GM12872 (cell line): ENCODE measurements at regions not wholly inside any gene's neighbourhood (a gene's known extent, or its start where the extent isn't known, plus 50 kb on each side); places are given as distances from the start of the nearest gene placed in this dataset.

ENCODE experiments used
- TF ChIP-seq, protein P1 (sequence below): IDR thresholded peaks from 3 replicates; pipeline ENCODE4 v1.5.1; 2011; ENCODE audit warnings: low read depth, mild to moderate bottlenecking, low read length, moderate library complexity; ENCODE audit not compliant: insufficient read depth

DNA sequence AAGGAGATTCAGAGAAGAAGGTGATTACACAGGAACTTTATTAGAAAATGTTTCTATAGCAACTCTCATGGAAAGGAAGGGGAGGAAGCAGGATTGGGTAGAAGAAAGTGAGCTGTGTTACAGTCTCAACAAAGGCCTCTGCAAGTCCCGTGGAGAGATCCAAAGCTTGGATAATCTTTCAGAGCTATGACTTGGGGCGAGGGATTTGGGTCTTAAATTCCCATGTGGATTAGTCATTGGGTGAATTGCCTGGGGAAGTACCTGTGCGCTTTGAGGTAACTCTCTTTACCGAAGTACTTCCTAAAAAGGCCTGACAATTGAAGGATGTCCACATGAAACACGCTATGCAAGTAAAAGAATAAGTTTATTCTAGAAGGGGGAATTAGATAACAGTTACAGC, 133.8 kb upstream of the ANKRD50 start:
- TF ChIP-seq, protein P1, sequence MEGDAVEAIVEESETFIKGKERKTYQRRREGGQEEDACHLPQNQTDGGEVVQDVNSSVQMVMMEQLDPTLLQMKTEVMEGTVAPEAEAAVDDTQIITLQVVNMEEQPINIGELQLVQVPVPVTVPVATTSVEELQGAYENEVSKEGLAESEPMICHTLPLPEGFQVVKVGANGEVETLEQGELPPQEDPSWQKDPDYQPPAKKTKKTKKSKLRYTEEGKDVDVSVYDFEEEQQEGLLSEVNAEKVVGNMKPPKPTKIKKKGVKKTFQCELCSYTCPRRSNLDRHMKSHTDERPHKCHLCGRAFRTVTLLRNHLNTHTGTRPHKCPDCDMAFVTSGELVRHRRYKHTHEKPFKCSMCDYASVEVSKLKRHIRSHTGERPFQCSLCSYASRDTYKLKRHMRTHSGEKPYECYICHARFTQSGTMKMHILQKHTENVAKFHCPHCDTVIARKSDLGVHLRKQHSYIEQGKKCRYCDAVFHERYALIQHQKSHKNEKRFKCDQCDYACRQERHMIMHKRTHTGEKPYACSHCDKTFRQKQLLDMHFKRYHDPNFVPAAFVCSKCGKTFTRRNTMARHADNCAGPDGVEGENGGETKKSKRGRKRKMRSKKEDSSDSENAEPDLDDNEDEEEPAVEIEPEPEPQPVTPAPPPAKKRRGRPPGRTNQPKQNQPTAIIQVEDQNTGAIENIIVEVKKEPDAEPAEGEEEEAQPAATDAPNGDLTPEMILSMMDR, result no peak

DNA sequence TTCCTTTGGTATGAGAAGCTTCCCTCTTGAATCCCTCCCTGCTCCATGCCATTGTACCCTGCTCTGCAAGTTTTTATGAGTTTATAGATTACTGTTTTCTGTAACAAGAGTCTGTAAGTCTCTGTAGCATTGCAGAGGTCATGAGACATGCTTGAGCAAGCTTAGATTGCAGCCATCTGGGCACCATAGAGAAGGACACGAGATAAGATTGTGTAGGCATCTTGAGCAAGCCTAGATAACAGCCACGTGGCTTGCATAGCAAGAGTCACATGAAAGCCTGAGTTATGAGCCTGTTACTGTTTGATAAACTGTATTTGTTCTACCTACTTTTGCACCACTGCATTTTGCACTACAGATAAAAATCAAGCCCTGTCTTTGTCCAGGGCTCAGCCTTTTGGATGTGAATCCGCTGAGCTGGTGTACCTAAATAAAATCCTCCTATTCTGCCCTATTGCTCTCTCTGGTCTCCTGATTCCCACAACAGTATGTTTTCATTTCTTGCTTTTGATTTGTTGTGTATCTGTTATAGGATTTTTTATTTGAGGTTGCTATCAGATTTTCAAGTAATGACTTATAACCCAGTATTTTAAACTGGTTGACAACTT, 127.4 kb upstream of the ANKRD50 start:
- TF ChIP-seq, protein P1, result no peak

DNA sequence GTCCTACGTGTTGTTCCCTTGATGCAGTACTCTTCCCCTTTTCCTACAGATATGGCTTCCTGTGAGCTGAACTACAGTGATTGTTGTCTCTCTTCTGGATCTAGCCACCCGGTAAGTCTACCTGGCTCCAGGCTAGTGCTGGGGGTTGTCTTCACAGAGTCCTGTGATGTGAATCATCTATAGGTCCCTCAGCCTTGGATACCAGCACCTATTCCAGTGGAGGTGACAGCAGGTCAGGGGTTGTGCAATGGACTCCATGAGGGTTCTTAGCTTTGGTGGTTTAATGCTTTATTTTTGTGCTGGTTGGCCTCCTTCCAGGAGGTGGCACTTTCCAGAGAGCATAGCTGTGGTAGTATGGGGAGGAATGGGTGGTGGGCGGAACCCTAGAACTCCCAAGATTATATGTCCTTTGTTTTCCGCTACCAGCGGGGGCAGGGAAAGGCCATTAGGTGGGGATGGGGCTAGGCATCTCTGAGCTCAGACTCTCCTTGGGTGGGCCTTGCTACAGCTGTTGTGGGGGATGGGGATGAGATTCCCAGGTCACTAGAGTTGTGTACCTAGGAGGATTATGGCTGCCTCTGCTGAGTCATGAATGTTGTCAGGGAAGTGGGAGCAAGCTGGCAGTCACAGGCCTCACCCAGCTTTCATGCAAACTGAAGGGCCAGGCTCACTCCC, 121.4 kb upstream of the ANKRD50 start:
- TF ChIP-seq, protein P1, result no peak

DNA sequence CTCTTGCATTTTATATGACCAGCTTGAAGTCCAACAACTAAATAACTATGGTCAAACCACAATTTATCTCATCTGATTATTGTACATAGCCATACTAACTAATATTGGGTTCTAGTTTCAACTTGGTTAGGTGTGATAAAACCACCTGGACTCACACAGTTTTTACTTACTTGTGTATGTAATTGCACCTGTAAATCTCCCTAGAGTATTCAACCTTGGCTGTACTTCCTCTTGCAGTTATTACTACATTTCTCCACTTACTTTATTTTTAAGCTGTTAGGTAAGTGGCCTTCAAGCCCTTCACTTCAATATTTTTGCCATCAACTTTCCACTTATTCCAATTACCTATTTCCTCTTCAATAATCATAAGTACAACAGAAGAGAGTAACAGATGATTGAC, 115.8 kb upstream of the ANKRD50 start:
- TF ChIP-seq, protein P1, result no peak

DNA sequence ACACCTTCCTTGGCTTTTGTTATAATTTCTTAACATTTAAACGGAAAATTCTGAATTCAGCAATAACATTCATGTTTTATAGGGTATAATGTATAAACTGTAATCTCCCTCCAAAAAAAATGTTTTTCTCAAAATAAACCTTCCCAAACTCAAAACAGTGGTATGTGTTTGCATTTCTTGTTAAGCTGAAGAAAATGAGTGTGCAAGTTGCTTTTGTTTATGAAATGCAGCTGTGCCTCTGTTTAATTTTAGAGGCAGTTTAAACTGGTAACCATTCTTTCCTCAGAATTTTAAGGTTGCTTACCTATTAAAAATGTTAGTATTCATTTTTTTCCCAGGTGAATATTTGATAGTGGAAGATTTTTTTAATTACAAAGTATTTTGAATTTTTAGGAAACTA, 105.0 kb upstream of the ANKRD50 start:
- TF ChIP-seq, protein P1, result no peak

DNA sequence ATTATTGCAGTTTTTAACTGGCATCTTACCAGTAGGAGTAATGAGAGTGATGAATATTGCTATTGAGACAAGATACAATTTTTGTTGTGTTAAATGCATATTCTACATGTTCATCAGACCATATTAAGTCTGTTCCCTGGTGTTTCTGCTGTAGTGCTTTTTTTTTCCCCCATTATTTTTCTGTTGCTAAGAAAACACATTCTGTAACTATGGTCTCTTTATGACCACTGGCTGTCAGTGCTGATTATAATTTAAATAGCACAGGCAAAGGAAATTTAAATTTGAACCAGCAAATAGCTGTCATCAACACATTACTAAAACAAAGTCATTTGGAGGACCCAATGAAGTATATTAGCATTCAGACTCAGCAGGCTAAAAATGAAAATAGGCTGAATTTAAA, 98.3 kb upstream of the ANKRD50 start:
- TF ChIP-seq, protein P1, result no peak

DNA sequence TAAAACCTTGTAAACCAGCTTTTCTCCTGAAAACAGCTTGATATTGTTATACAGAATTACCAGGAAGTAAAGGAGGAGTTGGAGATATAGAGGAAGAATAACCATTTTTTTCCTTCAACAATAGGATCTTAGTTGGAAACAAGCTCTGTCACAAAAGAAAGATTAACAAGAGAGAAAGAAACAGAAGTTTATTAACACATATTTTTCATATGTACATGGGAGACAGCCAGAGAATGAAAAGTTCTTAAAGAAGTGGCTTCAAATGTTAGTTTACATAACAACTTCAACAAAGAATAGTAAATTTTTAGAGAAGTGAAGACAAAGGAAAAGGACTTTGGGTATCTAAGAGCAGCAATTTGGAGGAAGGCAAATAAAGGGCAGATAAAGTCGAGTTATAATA, 94.9 kb upstream of the ANKRD50 start:
- TF ChIP-seq, protein P1, result no peak

DNA sequence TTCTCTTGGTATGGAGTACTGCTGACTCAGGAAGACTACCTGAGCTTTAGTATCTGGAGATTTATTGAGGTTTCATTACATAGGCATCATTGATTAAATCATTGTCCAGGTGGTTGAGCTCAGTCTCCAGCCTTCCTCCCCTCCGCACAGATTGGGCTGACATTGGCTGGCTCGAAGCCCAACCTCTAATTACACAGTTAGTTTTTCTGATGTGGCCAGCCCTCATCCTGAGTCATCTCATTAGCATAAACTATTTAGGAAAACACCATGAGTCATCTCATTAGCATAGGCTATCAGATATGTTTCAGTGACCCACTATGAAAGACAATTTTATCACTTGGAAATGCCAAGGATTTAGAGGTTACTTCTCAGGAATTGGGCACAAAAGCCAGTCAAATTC, 93.9 kb upstream of the ANKRD50 start:
- TF ChIP-seq, protein P1, result no peak
